WI38 (cell line): ENCODE measurements at regions not wholly inside any gene's neighbourhood (a gene's known extent, or its start where the extent isn't known, plus 50 kb on each side); places are given as distances from the start of the nearest gene placed in this dataset.

Experiments used
- H3K4me3 ChIP-seq: 2 replicates; pipeline ENCODE4 v1.5.1; 2011; ENCODE audit warnings: low read depth, mild to moderate bottlenecking, control low read depth, low read length
- TF ChIP-seq, protein P1 (sequence below): IDR thresholded peaks from 2 replicates; pipeline ENCODE4 v1.5.1; 2012; ENCODE audit warnings: low read depth, mild to moderate bottlenecking, control low read depth, low read length

DNA sequence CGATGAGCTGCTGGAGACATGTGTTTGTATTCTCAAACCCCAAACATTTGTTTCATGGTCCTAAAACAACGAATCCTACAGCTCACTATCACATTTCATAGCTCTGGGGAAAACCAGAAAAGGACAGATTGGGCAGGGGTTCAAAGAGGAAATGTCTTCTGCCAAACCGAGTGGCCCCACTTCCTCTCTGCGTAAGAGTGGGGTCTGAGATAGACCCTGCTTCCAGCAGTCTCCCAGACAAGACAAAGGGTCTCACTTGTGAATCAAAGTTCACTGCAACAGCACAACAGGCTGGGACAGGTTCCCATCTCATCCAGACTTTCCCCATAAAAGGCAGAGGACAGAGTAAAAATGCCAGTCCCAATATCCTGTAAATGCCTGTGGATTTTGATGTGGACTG is 276.2 kb upstream of the SLC24A2 start:
- TF ChIP-seq, protein P1, sequence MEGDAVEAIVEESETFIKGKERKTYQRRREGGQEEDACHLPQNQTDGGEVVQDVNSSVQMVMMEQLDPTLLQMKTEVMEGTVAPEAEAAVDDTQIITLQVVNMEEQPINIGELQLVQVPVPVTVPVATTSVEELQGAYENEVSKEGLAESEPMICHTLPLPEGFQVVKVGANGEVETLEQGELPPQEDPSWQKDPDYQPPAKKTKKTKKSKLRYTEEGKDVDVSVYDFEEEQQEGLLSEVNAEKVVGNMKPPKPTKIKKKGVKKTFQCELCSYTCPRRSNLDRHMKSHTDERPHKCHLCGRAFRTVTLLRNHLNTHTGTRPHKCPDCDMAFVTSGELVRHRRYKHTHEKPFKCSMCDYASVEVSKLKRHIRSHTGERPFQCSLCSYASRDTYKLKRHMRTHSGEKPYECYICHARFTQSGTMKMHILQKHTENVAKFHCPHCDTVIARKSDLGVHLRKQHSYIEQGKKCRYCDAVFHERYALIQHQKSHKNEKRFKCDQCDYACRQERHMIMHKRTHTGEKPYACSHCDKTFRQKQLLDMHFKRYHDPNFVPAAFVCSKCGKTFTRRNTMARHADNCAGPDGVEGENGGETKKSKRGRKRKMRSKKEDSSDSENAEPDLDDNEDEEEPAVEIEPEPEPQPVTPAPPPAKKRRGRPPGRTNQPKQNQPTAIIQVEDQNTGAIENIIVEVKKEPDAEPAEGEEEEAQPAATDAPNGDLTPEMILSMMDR = no peak
- H3K4me3 ChIP-seq = no peak overlapping the region

DNA sequence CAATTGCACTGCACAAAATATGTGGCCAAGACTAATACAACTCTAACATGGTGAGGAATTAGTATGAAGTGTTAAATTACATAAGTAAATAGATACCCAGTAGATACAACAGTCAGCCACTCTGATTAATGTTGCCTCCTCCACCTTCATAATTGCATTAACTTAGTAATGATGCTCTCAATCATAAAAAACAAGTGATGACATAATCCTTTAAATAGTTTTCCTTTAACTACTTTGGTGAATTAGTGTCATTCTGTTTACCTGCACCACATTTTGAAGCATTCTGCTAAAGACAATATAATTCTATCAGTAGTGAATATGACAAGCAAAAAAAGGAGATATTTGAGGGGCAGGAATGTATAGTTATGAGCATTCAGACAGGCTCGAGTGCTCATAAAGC is 265.9 kb upstream of the SLC24A2 start:
- no peak overlapping the region for H3K4me3 ChIP-seq
- TF ChIP-seq, protein P1 = no peak

- TF ChIP-seq, protein P1 = no peak
- no peak overlapping the region for H3K4me3 ChIP-seq
These were observed 260.1 kb upstream of the SLC24A2 start for GRCh38 chr9:20048985-20049384.

GRCh38 chr9:20048437-20048836 is 259.6 kb upstream of the SLC24A2 start:
- TF ChIP-seq, protein P1 = no peak
- H3K4me3 ChIP-seq = no peak overlapping the region

DNA sequence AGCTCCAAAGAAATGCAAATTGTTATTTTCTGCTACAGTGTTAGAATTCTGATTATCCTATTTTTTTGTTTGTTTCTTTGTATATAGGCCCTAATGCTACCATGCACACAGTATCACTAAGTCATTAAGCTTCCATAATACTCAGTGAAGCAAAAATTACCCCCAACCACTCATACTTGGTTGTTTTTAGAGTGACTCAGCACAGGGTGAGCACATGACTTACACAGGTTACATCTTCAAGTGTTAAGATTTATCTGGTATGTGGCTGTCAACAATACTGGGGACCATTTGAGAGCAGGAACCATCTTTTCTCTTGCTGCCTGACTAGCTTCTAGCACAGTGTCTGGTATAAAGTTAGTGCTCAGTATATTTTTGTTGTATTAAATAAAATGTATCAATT is 255.8 kb upstream of the SLC24A2 start:
- TF ChIP-seq, protein P1 = no peak
- H3K4me3 ChIP-seq = no peak overlapping the region

DNA sequence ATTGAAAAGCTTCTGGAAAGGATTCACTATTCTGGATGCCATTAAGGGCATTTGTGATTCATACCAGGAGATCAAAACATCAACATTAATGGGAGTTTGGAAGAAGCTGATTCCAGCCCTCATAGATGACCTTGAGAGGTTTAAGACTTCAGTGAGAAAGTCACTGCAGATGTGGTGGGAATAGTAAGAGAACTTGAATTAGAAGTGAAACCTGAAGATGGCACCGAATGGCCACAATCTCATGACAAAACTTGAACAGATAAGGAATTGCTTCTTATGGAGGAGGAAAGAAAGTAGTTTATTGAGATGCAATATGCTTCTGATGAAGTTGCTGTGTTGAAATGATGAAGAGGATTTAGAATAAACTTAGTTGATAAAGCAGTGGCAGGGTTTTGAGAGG is 254.6 kb upstream of the SLC24A2 start:
- TF ChIP-seq, protein P1 = no peak
- H3K4me3 ChIP-seq = no peak overlapping the region

DNA sequence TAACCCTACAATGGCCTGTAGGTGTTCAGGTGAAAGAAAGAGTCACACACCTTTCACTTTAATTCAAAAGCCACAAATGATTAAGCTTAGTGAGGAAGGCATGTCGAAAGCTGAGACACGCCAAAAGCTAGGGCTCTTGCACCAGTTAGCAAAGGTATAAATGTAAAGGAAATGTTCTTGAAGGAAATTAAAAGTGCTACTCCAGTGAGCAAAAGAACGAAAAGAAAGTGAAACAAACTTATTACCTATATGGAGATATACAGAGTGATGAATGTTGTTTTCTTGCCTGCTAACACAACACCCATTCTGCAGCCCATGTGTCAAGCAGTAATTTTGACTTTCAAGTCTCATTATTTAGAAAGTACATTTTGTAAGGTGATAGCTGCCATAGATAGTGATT is 254.2 kb upstream of the SLC24A2 start:
- H3K4me3 ChIP-seq = no peak overlapping the region
- TF ChIP-seq, protein P1 = no peak
